Activated T-cell treated with anti-CD3 and anti-CD28 coated beads for 48 hours (primary cell): ENCODE measurements at regions not wholly inside any gene's neighbourhood (a gene's known extent, or its start where the extent isn't known, plus 50 kb on each side); places are given as distances from the start of the nearest gene placed in this dataset.
"Not testable (repeated sequence)": the region's sequence is repeated elsewhere in the genome, so short reads cannot be mapped to it uniquely, and the experiment has no call there.

ENCODE experiments used
- DNase-seq: peaks from one replicate; pipeline ENCODE4 v3.0.0-alpha.2; 2020; ENCODE audit warnings: low read depth

DNA sequence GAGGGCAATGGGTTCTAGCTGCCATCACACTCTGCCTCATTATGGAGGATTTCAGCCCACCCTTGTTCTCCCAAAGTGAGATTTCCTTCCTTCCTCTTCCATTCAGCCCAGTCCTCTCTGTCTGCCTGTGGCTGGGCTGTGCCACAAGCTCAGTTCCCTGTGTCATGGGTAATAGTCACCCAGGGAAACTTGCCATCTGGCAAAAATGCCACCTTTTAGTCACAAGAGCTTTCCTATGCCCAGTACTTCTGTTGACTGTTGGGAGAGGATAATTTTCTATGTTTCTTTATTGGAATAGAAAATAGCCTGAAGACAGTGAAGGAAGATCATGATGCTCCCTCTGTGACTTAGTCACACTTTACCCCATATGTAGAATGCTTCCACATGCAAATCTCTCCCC, 71.4 kb downstream of the TLR4 start:
- DNase-seq, result no peak

DNA sequence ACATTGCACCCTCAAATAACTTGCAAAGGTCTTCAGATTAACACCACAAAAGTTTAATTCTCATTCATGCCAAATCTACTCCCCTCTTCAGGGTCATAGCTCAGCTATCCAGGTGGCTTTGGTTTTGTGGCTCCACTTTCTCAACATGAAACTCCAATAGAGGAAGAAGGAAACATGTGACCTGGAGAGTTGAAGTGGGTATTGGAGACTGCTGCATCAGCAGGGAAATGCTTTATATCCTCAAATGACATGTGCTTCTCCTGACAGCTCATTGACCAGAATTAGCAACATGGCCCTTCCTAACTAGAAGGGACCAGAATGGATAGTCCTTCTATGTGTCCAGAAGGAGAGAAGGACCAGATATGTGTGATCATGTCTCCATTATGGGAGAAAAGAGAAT, 73.6 kb downstream of the TLR4 start:
- DNase-seq, result no peak

DNA sequence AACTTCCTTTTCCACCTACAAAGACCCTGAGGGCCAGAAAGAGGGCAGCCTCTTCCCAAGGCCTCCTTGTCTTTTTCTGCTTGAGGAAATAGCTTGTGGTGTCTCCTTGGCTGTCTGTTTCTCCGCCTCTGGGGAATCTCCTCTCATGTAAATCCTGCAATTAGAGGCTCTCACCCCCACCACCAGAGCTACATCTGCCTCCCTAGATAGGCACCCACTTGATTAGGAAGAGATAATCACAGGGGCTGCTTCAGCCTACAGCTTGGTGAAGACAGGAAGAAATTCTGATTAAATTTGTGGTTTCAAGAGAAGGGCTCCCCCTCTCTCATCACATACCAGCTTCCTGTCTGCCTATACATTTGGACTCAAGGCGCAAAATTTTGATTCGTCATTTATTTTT, 75.6 kb downstream of the TLR4 start:
- DNase-seq, result no peak

DNA sequence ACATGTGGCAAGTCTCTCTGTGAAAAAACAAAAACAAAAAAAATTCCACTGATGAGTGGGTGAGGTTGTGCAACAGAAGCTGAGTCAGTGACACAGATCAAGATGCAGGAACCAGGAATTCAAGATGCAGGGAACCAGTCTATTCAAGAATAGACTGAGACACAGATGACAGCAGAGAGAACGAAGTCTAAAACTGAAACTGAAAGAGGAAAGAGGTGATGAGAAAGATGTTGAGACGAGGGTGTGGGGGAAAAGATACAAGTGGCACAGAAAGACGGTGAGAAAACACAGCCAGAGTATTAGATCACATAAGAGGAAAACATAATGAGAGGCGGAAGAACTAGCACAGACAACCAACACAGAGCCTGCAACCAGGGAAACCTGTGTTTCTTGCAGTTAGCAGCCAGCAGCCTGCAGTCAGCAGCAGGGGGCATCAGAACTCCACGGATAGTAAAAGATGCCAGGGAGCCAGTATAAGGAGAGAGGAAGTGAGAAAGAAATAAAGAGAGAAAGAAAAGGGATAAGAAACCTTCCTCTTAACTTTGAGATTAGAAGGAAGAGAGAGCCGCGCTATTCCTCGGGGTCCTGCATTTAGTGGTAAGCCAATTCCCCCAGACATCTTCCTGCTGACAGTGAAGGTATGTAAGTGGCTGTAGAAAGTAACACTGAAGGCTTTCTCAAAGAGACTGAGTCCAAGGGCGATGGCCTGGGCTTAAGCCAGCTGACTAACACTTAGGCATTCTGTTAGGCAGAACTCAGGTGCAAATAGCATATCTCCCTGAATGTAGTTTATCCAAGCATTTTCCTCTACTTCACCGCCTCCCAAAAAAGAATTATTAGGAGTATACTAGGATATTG, 79.0 kb downstream of the TLR4 start:
- peak; percentile 22 for DNase-seq

DNA sequence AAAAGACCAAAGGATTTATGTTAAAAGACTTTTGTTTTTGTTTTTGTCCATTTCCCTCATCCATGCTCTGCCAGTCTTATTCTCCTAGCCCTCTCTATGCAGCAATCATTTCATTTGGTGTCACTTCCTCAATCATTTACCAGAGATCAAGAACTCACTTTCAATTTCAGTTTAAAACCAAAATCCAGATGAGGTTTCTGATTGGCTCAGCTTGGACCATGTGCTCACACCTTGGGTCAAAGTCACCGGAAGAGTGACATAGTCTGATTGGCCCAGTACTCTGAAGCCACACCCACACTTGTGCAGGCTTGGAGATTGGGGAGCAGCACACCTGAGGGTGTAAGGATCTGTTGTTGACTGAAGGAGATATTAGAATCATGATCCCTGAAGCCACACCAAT, 79.6 kb downstream of the TLR4 start:
- DNase-seq, result no peak

DNA sequence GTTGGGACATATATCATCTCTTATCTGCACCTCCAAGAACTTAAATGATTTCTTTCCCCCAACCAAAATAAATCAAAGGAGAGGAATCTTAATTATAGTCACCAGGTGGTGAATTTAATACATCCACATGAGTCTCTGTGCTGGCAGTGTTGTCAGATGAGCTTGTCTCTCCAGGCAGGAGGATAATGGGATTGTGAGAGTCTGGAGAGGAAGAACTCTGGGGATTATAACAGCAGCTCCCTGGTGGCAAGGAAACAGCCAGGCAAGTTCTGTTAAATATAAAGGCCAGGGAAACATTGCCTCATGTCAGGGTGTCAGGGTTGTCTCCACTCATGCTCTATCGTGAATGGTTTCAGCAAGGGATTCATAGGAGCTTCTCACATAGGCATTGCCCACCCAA, 80.8 kb downstream of the TLR4 start:
- no peak for DNase-seq

DNA sequence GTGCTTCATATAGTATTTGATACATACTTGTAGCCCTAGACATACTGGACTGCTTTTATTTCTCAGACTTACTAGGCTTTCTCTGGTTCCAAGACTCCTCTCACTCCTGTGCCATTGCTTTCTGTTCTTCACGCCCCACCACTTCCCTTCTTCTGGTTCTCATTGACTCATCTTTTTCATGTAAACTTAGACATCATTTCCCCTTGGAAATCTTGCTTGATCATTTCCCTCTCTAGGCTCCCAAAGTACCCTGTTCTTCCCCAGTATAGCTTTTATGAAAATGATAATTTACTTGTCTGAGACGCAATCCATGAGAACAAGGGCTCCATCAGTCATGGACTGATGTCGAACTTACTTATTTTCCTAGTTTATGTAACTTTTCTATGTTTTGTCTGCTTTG, 83.5 kb downstream of the TLR4 start:
- no peak for DNase-seq

DNA sequence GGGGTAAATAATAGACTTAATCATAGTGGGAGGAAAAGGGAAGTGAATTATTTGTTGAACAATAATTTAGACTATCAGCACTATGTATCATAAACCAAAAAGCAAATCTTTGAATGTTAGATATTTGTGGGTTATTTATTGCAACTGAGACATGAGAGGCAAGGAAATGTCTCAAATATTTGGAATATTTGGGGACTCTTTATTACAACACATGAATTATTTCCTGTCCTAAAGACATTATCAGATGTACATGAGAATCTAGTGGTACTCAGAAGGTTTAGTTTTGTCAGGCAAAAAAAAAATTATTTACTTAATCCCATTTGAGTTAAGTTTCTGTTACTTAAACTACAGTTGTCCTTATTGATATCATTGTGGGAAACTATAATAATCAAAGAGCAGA, 91.1 kb downstream of the TLR4 start:
- DNase-seq, result no peak

DNA sequence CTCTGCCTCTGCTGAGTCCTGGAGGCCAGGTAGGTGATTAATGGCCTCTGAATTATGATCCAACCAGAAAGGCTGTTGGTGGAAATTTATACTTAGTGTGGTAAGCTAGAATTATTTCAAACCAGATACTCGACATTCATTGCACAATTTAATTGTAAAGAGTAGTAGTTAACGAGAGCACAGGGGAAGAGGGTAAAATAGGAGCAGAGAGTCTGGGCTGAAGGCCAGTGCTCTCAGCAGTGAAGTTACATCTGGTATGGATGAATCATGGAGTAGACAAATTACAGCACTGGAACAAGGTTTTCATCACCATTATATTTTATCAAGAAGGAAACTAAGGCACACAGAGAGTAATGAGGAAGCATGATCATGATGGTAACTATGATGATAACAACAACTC, 92.5 kb downstream of the TLR4 start:
- DNase-seq, result no peak

DNA sequence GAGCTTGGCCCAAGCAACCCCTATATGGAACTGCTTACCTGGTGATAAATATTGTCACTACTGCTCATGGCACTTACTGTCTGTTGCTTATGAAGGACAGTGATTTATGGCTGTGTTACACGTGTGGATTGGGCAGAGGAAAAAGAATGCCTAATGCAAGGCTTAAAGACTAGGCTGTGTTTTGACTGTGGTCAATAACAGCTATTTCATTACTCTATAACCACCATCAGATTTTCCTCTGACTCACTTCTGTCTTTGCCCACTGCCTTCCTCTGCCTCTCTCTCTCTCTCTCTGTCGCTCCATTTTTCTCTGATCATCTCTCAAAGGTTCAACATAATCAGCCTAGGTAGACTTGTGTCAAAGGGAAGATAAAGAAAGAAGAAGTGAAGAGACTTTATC, 96.2 kb downstream of the TLR4 start:
- DNase-seq, result no peak

DNA sequence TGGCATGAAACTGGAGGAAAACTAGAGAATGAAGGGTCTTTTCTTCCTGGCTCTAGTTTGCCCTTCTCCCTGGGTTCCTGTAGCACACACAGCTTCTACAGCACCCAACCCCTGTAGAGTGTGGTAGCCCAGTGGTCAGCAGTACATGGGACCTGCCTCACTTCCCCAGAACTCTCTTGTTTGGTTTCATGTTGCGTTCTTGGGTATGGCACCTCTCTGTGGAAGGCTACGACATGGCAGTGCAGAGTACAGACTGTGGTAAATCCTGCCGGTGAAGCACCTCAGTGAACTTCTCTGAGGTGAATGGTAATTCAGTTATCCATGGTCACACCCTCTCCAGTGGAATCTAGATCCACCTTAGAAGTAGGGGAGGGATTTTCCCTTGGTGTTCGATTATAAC, 105.5 kb downstream of the TLR4 start:
- no peak for DNase-seq

DNA sequence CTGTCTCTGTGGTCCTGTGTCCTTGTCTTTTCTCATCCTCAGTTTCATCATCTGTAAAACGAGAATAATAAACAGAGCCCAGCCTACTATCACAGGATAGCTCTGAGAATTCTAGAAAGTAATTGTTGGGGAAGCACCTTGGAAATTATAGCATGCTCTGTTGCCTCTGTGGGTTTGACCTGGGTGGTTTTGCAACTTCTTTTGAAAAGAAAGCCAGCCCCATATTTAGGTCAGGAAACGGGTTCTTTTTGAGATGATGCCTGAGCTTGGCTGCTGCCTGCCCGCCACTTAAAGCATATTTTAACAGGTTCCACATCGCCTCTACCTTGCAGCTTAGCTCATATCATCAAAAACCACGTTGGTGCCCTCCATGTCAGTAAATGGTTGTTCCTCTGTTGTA, 111.1 kb downstream of the TLR4 start:
- DNase-seq, result no peak

DNA sequence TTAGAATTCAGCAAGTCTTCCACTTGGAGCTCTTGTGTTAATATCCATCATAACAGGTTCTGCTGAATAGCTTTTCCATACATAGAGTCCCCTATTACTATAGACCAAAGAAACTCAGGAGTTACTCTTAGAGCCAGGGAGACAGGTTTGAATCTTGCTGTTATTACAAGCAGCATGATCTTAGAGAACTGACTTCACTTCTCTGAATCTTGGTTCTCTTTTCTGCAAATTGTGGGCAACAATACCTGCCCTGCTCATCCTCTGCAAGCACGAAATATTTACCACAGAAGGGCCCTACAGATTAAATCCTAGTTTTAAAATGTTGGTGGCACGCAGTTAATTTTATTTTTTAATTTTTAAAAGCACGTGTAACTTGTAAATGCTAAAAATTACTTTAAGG, 111.7 kb downstream of the TLR4 start:
- DNase-seq, result no peak

DNA sequence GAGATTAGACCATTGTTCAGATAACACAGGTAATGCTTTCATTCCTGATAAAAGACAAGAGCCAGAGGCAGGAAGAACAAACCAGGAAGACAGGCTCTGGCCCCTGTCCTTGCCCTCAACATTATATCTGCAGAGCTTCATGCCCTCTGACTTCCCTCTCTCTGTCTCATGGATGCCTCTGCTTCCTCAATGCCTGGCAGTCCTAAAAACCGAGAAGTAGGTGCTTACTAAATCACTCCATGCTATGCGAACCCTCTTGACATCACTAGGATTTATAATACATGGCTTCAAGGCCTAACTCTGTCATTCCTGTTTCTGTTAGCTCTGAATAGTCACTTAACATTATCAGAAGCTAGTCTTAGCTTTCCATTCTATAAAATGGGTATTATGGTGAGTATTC, 117.8 kb downstream of the TLR4 start:
- DNase-seq, result no peak

DNA sequence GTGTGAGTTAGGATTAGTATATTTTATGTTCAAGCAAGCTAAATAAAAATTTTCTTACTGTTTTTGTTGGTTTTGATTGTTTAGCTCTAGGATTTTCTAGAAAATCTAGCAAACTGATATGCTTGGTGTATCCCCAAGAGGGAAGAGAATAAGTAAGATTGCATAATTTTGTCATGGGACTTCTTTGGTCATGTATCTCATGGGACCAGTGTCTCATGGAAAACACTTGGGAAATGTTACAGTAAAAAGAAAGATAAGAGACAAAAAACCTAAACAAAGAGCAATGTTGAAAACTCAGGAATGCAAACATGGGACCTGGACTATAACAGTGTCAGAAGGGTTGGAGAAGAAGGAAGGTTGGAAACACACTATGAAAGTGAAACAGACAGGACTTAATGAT, 119.4 kb downstream of the TLR4 start:
- DNase-seq, result no peak

DNA sequence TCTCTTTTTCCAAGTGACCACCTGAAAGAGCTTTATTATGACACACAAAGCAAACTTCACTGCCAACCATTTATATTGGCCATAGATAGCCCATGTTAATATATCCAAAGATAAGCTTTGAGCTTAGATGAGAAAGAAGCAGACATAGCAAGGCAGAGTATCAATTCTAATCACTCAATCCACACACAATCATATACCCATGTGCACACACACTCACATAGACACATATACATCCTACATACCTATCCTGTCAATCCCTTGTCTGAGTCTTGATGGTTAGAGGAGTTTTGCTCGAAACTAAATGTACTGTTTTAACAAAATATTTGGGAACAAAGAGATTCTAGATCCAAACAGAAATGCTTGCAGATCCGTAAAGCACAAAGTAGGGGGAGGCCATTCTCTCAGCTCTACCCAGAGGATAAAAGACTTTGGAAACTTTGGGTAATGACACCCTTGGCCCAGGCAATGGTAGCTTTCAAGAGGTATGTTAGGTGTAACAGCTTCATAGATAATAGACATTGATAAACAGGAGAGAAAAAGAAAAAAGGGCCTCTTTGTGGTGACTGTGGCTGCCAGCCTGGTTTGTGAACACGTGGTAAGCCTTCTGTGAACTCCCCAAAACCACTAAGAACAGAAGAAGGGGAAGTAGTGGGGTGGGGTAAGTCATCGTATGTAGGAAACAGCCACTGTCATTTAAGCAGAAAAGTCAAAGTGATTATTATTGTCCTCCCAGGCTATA, 121.6 kb downstream of the TLR4 start:
- DNase-seq, result peak; percentile 23

DNA sequence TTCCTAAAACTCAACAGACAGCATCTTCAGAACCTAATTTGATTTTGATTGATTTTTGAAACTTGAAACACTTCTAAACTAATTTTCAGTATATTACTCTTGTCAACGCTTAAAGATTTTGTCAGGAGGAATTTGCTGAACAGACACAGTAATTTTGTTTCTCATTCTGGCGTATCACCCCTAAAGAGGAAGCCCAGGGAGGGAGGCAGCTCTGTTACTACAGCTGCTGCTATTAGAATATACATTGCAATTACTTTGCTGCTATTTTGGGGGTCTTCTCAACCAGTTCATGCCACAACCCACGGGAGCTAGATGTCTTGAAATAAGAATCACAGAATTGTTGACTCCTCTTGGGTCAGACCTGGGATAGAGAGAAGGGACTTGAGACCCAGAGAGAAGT, 122.6 kb downstream of the TLR4 start:
- no peak for DNase-seq

DNA sequence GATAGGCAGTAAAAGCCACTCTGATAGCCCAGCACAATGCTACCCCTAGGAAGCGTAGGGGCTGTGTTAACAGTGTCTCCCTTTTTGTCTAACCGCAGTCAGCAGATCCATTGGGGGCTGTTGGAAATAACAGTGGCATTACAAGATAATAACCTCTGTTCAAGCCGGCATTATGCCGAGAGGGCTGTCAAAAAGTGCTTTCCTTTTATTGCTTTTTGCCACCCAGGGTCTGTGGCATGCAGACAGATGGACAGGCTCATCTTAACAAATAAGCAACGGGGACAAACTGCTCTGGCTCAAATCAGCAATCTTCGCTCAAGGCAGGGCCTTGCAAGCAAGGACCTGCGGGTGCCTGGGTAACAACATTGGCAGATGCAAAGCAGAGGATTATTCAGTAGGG, 123.3 kb downstream of the TLR4 start:
- DNase-seq, result no peak

DNA sequence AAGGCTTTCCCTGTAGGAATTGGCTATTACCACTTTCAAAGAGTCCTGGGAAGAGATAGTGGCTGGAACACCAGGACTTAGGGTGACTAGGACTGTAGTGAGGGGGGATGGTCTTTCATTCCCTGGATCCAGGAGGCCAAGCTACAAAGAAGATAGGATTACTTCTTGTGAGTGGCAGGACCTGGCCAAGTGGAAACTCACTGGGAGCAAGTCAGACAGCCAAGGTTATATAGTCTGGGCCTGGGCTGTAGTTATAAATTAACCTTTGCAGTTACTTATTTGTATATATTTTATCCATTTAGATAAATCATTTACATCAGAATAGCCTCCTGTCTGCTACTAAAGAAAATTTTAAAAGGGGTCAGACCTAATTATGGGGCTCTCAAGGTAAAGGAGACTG, 124.3 kb downstream of the TLR4 start:
- DNase-seq, result no peak

DNA sequence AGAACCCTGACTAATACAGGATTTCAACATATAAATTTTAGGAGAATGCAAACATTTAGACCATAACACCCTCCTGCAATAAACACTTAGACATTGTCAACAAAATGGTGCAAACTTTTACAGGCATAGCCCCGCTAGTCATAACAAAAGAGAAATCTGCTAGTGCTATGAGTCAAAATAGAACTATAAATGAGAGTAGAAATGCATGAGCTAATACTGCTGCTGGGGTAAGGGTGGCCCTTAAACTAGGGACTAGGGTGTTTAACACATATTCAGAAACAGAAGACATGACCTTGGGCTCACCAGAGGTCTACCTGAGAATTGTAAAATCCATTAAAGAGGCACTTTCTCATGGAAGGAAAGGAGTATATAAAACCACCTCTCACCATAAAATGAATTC, 131.6 kb downstream of the TLR4 start:
- DNase-seq, result no peak

DNA sequence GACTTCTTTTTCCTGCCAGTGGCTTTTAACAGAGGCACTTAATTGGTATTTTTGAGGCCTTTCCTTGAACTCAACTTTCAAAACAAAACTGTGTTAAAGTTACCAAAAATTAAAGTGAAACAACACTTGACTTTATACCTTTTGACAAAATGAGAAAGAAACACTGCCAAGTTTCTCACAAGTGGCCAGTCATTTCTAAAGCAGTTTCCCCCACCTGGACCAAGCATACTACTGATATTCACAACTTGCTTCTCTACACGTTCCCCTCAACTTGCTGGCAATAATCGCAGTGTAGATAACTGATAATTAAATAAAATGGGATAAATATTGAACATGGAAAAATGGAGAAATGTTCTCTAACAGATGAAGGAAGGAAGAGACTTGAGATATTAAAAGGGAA, 135.7 kb downstream of the TLR4 start:
- DNase-seq, result no peak

DNA sequence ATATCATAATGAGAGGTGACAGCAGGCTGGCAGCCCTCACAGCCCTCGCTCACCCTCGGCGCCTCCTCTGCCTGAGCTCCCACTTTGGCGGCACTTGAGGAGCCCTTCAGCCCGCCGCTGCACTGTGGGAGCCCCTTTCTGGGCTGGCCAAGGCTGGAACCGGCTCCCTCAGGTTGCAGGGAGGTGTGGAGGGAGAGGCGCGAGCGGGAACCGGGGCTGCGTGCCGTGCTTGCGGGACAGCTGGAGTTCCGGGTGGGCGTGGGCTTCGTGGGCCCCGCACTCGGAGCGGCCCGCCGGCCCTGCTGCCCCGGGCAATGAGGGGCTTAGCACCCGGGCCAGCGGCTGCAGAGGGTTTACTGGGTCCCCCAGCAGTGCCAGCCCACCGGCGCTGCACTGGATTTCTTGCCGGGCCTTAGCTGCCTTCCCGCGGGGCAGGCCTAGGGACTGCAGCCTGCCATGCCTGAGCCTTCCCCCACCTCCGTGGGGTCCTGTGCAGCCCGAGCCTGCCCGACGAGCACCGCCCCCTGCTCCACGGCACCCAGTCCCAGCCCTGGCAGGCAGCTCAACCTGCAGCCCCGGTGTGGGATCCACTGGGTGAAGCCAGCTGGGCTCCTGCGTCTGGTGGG, 147.7 kb downstream of the TLR4 start:
- DNase-seq, result not testable (repeated sequence)

DNA sequence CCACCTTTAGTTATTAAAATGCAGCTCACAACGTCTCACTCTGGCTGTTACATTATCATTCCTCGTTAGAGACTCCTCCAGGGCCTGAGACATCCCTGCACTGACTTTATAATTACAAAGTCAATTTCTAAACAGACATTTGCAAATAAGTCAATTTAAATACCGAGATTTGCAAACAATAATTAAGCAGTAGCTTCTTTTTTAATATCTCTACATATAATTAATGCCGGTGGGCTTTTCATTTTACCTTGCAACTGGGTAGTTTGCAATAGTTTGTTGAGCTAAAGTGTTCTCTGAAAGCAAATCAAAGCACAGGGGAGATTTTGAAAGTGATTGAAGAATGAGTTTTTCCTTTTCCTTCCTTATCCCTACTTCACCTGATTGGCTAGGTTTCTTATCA, 154.4 kb downstream of the TLR4 start:
- DNase-seq, result no peak
